Activated T-helper 2 cell treated with anti-CD3 and anti-CD28 coated beads, Interferon-gamma antibody, Interleukin-2, Interleukin-4, amounts not matched to agents 10 μg/mL and 5 μg/mL and 100 μg/mL, durations not matched to agents 14 hours and 24 hours and 36 hours (primary cell): ENCODE measurements at regions not wholly inside any gene's neighbourhood (a gene's known extent, or its start where the extent isn't known, plus 50 kb on each side); places are given as distances from the start of the nearest gene placed in this dataset.
"Not testable (repeated sequence)": the region's sequence is repeated elsewhere in the genome, so short reads cannot be mapped to it uniquely, and the experiment has no call there.

Experiments used
- DNase-seq: peaks from one replicate; pipeline ENCODE4 v3.0.0; 2021; ENCODE audit warnings: low spot score
- H3K27ac Mint-ChIP-seq: one replicate; pipeline ENCODE4 v1.8.0; 2021; ENCODE audit warnings: mixed read lengths
- H3K27me3 Mint-ChIP-seq: one replicate; pipeline ENCODE4 v1.8.0; 2021; ENCODE audit warnings: low read depth, mixed read lengths
- H3K36me3 Mint-ChIP-seq: one replicate; pipeline ENCODE4 v1.8.0; 2021; ENCODE audit warnings: low read depth, mixed read lengths
- H3K4me1 Mint-ChIP-seq: one replicate; pipeline ENCODE4 v1.8.0; 2021; ENCODE audit warnings: low read depth, mixed read lengths
- H3K4me3 Mint-ChIP-seq: one replicate; pipeline ENCODE4 v1.8.0; 2021; ENCODE audit warnings: low read depth, mild to moderate bottlenecking, moderate library complexity, mixed read lengths
- H3K9me3 Mint-ChIP-seq: one replicate; pipeline ENCODE4 v1.8.0; 2021; ENCODE audit warnings: mixed read lengths
- intact Hi-C: fragments of 100-400 bp; cut with micrococcal nuclease; formaldehyde crosslinking; loops from one replicate; pipeline ENCODE4 v1.15.1; 2023

DNA sequence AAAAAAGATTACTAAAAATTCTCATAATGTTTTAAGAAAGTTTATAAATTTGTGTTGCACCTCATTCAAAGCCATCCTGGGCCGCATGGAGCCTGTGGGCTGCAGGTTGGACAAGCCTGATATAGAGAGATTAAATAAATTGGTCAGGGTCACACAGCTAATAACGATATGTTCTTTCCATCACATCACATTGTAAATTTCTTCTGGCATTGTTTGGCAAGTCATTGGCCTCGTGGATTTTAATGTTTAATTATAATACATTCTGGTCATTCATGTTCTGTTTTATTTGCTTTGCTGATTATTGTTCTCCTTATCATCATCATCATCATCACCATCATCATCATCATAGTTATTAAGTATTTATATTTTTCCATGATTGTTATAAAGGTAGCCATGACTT, 157.3 kb downstream of the DIO2 start:
- Mint-ChIP-seq H3K9me3 (no peaks in the 10 kb centered on the region), H3K4me1 (no peaks in the 10 kb centered on the region), H3K27ac (no peak overlapping the region), H3K27me3 (no peaks in the 10 kb centered on the region), H3K4me3 (no peak overlapping the region), H3K36me3 (no peaks in the 10 kb centered on the region)
- DNase-seq, result no peak
- intact Hi-C loops, result no loop called here

GRCh38 chr14:80049055-80049454, 162.2 kb downstream of the DIO2 start:
- Mint-ChIP-seq H3K36me3 (no peaks in the 10 kb centered on the region), H3K27ac (no peak overlapping the region)
- intact Hi-C loops, result no loop called here

DNA sequence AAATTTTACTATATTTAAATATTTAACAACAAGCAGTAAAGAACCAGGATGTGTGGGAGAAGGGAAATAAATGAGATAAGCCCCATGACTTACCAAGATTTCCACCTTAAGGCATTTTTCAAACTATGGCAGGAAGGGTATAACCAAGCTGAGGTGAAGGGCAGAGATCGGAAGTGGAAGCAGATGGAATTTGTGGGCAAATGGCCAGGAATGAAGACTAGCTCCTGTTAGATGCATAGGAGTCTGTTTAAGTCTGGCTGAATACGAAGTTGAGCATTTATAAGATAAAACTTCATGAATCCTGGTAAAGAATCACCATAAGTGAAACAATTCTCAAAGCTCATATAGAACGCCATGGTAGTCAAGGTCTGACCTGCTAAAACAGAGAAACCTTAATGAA, 163.5 kb downstream of the DIO2 start:
- H3K27ac Mint-ChIP-seq, result no peak overlapping the region
- no peaks in the 10 kb centered on the region for H3K9me3 Mint-ChIP-seq

More at GRCh38 chr14:80049055-80049454, 162.2 kb downstream of the DIO2 start:
- H3K4me3 Mint-ChIP-seq, result no peak overlapping the region
- no peaks in the 10 kb centered on the region for H3K4me1 Mint-ChIP-seq
- no peak for DNase-seq
- H3K27me3 Mint-ChIP-seq, result no peaks in the 10 kb centered on the region
- H3K9me3 Mint-ChIP-seq, result no peaks in the 10 kb centered on the region

GRCh38 chr14:80037349-80037748, 174.0 kb downstream of the DIO2 start:
- Mint-ChIP-seq H3K4me1 (no peaks in the 10 kb centered on the region), H3K9me3 (peaks cover 16% of the 10 kb centered on the region), H3K4me3 (no peak overlapping the region), H3K27me3 (no peaks in the 10 kb centered on the region), H3K36me3 (no peaks in the 10 kb centered on the region), H3K27ac (no peak overlapping the region)
- intact Hi-C loops, result no loop called here
- DNase-seq, result no peak

More for the DNA sequence above, 163.5 kb downstream of the DIO2 start:
- no peaks in the 10 kb centered on the region for H3K27me3 Mint-ChIP-seq
- no peak for DNase-seq
- intact Hi-C loops, result no loop called here
- H3K36me3 Mint-ChIP-seq, result no peaks in the 10 kb centered on the region
- no peaks in the 10 kb centered on the region for H3K4me1 Mint-ChIP-seq
- no peak overlapping the region for H3K4me3 Mint-ChIP-seq

- intact Hi-C loops, result no loop called here
- DNase-seq, result no peak
- no peaks in the 10 kb centered on the region for H3K27me3 Mint-ChIP-seq
- no peak overlapping the region for H3K27ac Mint-ChIP-seq
- no peaks in the 10 kb centered on the region for H3K4me1 Mint-ChIP-seq
- H3K36me3 Mint-ChIP-seq, result no peaks in the 10 kb centered on the region
- peaks cover 34% of the 10 kb centered on the region for H3K9me3 Mint-ChIP-seq
- no peak overlapping the region for H3K4me3 Mint-ChIP-seq
Observed at GRCh38 chr14:80024417-80024816, 186.9 kb downstream of the DIO2 start.

GRCh38 chr14:80018476-80018875, 192.8 kb downstream of the DIO2 start:
- H3K4me3 Mint-ChIP-seq, intact Hi-C loops, H3K4me1 Mint-ChIP-seq, H3K27me3 Mint-ChIP-seq, H3K27ac Mint-ChIP-seq, H3K36me3 Mint-ChIP-seq, DNase-seq: not testable (repeated sequence)
- peaks cover 30% of the 10 kb centered on the region for H3K9me3 Mint-ChIP-seq

GRCh38 chr14:80017795-80018194, 193.5 kb downstream of the DIO2 start:
- Mint-ChIP-seq H3K4me3 (no peak overlapping the region), H3K9me3 (peaks cover 30% of the 10 kb centered on the region), H3K4me1 (no peaks in the 10 kb centered on the region), H3K27ac (no peak overlapping the region), H3K36me3 (no peaks in the 10 kb centered on the region), H3K27me3 (no peaks in the 10 kb centered on the region)
- no peak for DNase-seq
- intact Hi-C loops, result no loop called here

- DNase-seq, H3K36me3 Mint-ChIP-seq, H3K4me3 Mint-ChIP-seq, intact Hi-C loops, H3K27me3 Mint-ChIP-seq, H3K27ac Mint-ChIP-seq, H3K4me1 Mint-ChIP-seq, H3K9me3 Mint-ChIP-seq: not testable (repeated sequence)
Observed at GRCh38 chr14:80010245-80010644, 201.1 kb downstream of the DIO2 start.

DNA sequence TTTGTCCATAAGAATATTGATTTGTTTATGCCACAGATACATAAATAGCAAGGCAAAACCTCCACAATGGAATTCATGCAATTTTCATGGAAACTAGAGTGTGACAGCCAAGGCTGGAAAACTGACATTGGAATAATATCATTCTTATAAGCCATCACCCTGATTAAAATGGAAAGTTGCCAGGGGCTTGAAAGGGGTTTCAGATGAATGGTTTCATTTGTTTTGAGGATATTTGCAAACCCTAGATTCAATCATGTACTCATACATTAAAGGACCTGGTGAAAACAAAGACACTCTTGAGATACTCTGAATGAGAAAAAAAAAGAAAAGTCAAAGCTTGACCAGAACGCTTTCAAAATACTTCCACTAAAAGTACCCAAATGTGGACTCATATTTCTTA, 205.7 kb downstream of the DIO2 start:
- no peak overlapping the region for H3K4me3 Mint-ChIP-seq

GRCh38 chr14:80004871-80005270, 206.4 kb downstream of the DIO2 start:
- H3K27me3 Mint-ChIP-seq, result no peaks in the 10 kb centered on the region
- DNase-seq, result no peak
- H3K4me3 Mint-ChIP-seq, result no peak overlapping the region
- H3K4me1 Mint-ChIP-seq, result no peaks in the 10 kb centered on the region
- H3K36me3 Mint-ChIP-seq, result no peaks in the 10 kb centered on the region
- intact Hi-C loops, result no loop called here
- H3K9me3 Mint-ChIP-seq, result peaks cover 7% of the 10 kb centered on the region
- H3K27ac Mint-ChIP-seq, result no peak overlapping the region

More for the DNA sequence above, 205.7 kb downstream of the DIO2 start:
- no peaks in the 10 kb centered on the region for H3K36me3 Mint-ChIP-seq
- no peak overlapping the region for H3K27ac Mint-ChIP-seq
- DNase-seq, result no peak
- H3K27me3 Mint-ChIP-seq, result no peaks in the 10 kb centered on the region
- no peaks in the 10 kb centered on the region for H3K4me1 Mint-ChIP-seq
- H3K9me3 Mint-ChIP-seq, result peaks cover 7% of the 10 kb centered on the region
- intact Hi-C loops, result no loop called here

- H3K4me3 Mint-ChIP-seq, result no peak overlapping the region
- no peak for DNase-seq
- peaks cover 7% of the 10 kb centered on the region for H3K9me3 Mint-ChIP-seq
- intact Hi-C loops, result no loop called here
- no peaks in the 10 kb centered on the region for H3K27me3 Mint-ChIP-seq
- no peaks in the 10 kb centered on the region for H3K36me3 Mint-ChIP-seq
- no peak overlapping the region for H3K27ac Mint-ChIP-seq
- no peaks in the 10 kb centered on the region for H3K4me1 Mint-ChIP-seq
Observed at GRCh38 chr14:80003138-80003537, 208.2 kb downstream of the DIO2 start.

DNA sequence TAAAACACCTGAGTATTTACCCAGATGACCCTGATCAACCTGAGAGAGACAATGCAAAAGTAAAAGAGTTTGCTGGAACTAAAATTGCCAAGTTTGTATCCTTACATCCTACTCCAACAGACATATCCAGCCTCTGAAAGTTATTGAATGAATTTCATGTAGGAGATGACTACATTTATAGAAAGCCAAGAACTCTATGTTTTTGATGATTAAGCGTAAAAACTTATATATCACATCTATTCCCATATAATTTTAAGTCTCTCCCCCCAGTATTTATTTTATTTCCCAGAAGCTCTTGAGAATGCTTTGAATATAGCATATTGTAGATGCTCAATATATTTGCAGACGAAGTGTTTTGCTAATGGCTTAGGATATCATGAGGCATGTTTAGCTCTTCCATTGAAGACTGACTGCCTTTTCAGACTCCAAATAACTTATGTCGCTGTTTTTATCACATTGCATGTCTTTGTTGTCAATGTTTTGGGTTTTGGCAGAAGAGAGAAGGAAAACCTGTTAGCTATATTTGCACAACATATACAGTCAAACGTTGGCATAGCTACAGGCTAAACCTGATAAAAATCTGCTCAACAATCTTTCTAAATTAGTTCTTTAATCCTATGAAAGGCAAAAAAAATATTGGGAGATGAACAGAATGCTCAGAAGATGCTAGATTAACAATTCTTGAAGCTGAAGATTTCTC, 213.6 kb downstream of the DIO2 start:
- H3K4me1 Mint-ChIP-seq, result no peaks in the 10 kb centered on the region
- no peak overlapping the region for H3K27ac Mint-ChIP-seq
- peaks cover 3% of the 10 kb centered on the region for H3K9me3 Mint-ChIP-seq
- H3K36me3 Mint-ChIP-seq, result no peaks in the 10 kb centered on the region
- intact Hi-C loops, result no loop called here
- H3K4me3 Mint-ChIP-seq, result no peak overlapping the region
- no peak for DNase-seq
- H3K27me3 Mint-ChIP-seq, result no peaks in the 10 kb centered on the region

DNA sequence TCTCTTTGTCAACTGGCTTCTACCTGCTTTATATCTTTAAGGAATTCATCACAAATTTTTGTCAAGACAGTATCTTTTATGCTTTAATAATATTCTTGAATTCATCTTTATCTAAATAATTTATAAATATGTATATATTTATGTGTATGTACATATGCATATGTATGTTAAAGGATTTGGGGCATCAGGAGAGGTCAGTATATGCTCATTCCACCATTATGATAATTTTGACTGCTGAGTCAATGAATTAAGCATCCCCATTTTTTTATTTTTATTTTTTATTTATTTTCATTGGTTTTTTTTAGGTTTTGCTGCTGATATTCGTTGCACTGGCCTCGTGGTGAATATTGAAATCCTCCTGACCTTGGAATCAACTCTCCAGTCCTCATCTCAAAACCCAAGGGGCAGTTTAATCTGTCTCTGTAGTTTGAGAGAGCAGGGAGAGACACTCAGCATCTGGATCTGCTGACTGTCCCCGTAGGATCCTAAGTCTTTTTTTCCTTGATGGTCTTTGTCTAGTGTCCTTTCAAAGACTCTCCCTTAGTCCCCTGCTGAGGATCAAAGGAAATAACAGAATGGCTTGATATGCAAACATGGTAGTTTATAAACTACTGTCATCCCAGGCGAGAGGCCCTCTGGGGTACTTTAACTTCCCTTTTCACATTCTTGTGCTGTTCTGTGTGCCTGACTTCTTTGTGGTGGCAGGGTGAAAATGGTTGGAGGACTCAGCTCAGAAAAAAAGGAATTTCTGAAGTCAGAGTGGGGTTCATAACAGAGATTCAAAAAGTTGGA, 218.7 kb downstream of the DIO2 start:
- H3K27me3 Mint-ChIP-seq, result no peaks in the 10 kb centered on the region
- no peaks in the 10 kb centered on the region for H3K36me3 Mint-ChIP-seq
- H3K9me3 Mint-ChIP-seq, result peaks cover under 1% of the 10 kb centered on the region
- intact Hi-C loops, result no loop called here
- H3K4me1 Mint-ChIP-seq, result no peaks in the 10 kb centered on the region
- H3K27ac Mint-ChIP-seq, result no peak overlapping the region
- DNase-seq, result no peak
- no peak overlapping the region for H3K4me3 Mint-ChIP-seq
